H9 (cell line): ENCODE measurements at regions not wholly inside any gene's neighbourhood (a gene's known extent, or its start where the extent isn't known, plus 50 kb on each side); places are given as distances from the start of the nearest gene placed in this dataset.

Experiments used
- DNase-seq: peaks from one replicate; pipeline ENCODE4 v3.0.0-alpha.2; 2017
- H2AFZ ChIP-seq: one replicate; pipeline ENCODE4 v1.6.1; 2013; ENCODE audit warnings: mild to moderate bottlenecking, low read length, control low read depth, moderate library complexity
- H2AK5ac ChIP-seq: 2 replicates; pipeline ENCODE4 v1.6.1; 2013; ENCODE audit warnings: low read length, control low read depth, mixed read lengths; ENCODE audit not compliant: insufficient read length
- H2BK120ac ChIP-seq: one replicate; pipeline ENCODE4 v1.6.1; 2013; ENCODE audit warnings: low read depth, mild to moderate bottlenecking, low read length, control low read depth, inconsistent platforms; ENCODE audit not compliant: poor library complexity, severe bottlenecking
- H2BK12ac ChIP-seq: 2 replicates; pipeline ENCODE4 v1.6.1; 2013; ENCODE audit warnings: low read length, control low read depth, mixed read lengths, low read depth; ENCODE audit not compliant: insufficient read length
- H2BK15ac ChIP-seq: 2 replicates; pipeline ENCODE4 v1.6.1; 2013; ENCODE audit warnings: low read depth, low read length, control low read depth
- H2BK20ac ChIP-seq: one replicate; pipeline ENCODE4 v1.6.1; 2013; ENCODE audit warnings: low read depth, mild to moderate bottlenecking, low read length, control low read depth, inconsistent platforms; ENCODE audit not compliant: poor library complexity, severe bottlenecking
- H2BK5ac ChIP-seq: 2 replicates; pipeline ENCODE4 v1.6.1; 2013; ENCODE audit warnings: low read length, control low read depth, mixed read lengths; ENCODE audit not compliant: insufficient read length
- H3K14ac ChIP-seq: 2 replicates; pipeline ENCODE4 v1.6.1; 2013; ENCODE audit warnings: low read length, control low read depth; ENCODE audit not compliant: insufficient read depth
- H3K18ac ChIP-seq: 2 replicates; pipeline ENCODE4 v1.6.1; 2013; ENCODE audit warnings: low read depth, mild to moderate bottlenecking, mixed read lengths, low read length, control low read depth; ENCODE audit not compliant: insufficient read length
- H3K23ac ChIP-seq: 2 replicates; pipeline ENCODE4 v1.6.1; 2013; ENCODE audit warnings: low read length, control low read depth, mixed read lengths, low read depth; ENCODE audit not compliant: insufficient read length
- H3K23me2 ChIP-seq: 2 replicates; pipeline ENCODE4 v1.6.1; 2013; ENCODE audit warnings: low read depth, mild to moderate bottlenecking, mixed read lengths, low read length, control low read depth; ENCODE audit not compliant: insufficient read length, poor library complexity, severe bottlenecking
- H3K27ac ChIP-seq: 2 replicates; pipeline ENCODE4 v1.5.1; 2013; ENCODE audit warnings: low read length, control low read depth, mixed read lengths, low read depth; ENCODE audit not compliant: insufficient read length
- H3K27me3 ChIP-seq: 2 replicates; pipeline ENCODE4 v1.6.1; 2013; ENCODE audit warnings: low read length, control low read depth, inconsistent platforms; ENCODE audit not compliant: insufficient read depth
- H3K4ac ChIP-seq: 2 replicates; pipeline ENCODE4 v1.6.1; 2013; ENCODE audit warnings: low read depth, mild to moderate bottlenecking, control low read depth, inconsistent platforms, low read length, moderate library complexity
- H3K4me1 ChIP-seq: 2 replicates; pipeline ENCODE4 v1.6.1; 2013; ENCODE audit warnings: low read length, control low read depth, inconsistent platforms; ENCODE audit not compliant: insufficient read depth
- H3K4me2 ChIP-seq: 2 replicates; pipeline ENCODE4 v1.6.1; 2013; ENCODE audit warnings: low read length, control low read depth, mixed read lengths; ENCODE audit not compliant: insufficient read length, insufficient read depth
- H3K56ac ChIP-seq: 2 replicates; pipeline ENCODE4 v1.6.1; 2013; ENCODE audit warnings: low read depth, mild to moderate bottlenecking, mixed read lengths, low read length, control low read depth; ENCODE audit not compliant: insufficient read length
- H3K79me1 ChIP-seq: 2 replicates; pipeline ENCODE4 v1.6.1; 2013; ENCODE audit warnings: low read depth, mild to moderate bottlenecking, moderate library complexity, low read length, control low read depth, inconsistent platforms; ENCODE audit not compliant: insufficient read depth, poor library complexity, severe bottlenecking
- H3K79me2 ChIP-seq: 2 replicates; pipeline ENCODE4 v1.6.1; 2013; ENCODE audit warnings: low read length, control low read depth, inconsistent platforms; ENCODE audit not compliant: insufficient read depth
- H3K9ac ChIP-seq: 2 replicates; pipeline ENCODE4 v1.6.1; 2013; ENCODE audit warnings: low read length, control low read depth, mixed read lengths; ENCODE audit not compliant: insufficient read length; ENCODE audit errors: extremely low read depth
- H3K9me3 ChIP-seq: one replicate; pipeline ENCODE4 v1.6.1; 2013; ENCODE audit warnings: low read depth, low read length, inconsistent platforms; ENCODE audit not compliant: control insufficient read depth
- H3T11ph ChIP-seq: one replicate; pipeline ENCODE4 v1.6.1; 2013; ENCODE audit warnings: mild to moderate bottlenecking, low read length, control low read depth, inconsistent platforms
- H4K20me1 ChIP-seq: one replicate; pipeline ENCODE4 v1.6.1; 2013; ENCODE audit not compliant: control insufficient read depth, insufficient read length, insufficient read depth
- H4K5ac ChIP-seq: 2 replicates; pipeline ENCODE4 v1.6.1; 2013; ENCODE audit warnings: low read depth, mild to moderate bottlenecking, mixed read lengths, low read length, control low read depth; ENCODE audit not compliant: insufficient read length
- H4K8ac ChIP-seq: replicated peaks from 2 replicates; pipeline ENCODE4 v1.6.1; 2013; ENCODE audit warnings: low read length, control low read depth, mixed read lengths, low read depth; ENCODE audit not compliant: insufficient read length
- H4K91ac ChIP-seq: 2 replicates; pipeline ENCODE4 v1.6.1; 2013; ENCODE audit warnings: low read depth, mild to moderate bottlenecking, moderate library complexity, mixed read lengths, low read length, control low read depth; ENCODE audit not compliant: insufficient read length
- H3K27ac Mint-ChIP-seq, 3 experiments: 2 replicates in 2 of 3; 3 replicates in 1 of 3; pipeline ENCODE4 v1.8.0; 2020 to 2021; ENCODE audit warnings: mixed read lengths in 3 of 3, mild to moderate bottlenecking in 1 of 3, moderate library complexity in 1 of 3
- H3K27me3 Mint-ChIP-seq: 2 replicates; pipeline ENCODE4 v1.8.0; 2021; ENCODE audit warnings: low read depth, mild to moderate bottlenecking, moderate library complexity, mixed read lengths
- H3K36me3 Mint-ChIP-seq, 3 experiments: 2 replicates in 2 of 3; 3 replicates in 1 of 3; pipeline ENCODE4 v1.8.0; 2020 to 2021; ENCODE audit warnings: low read depth in 3 of 3, mixed read lengths in 3 of 3; ENCODE audit not compliant: insufficient read depth in 1 of 3
- H3K4me1 Mint-ChIP-seq, 2 experiments: 2 replicates each; pipeline ENCODE4 v1.8.0; 2020; ENCODE audit warnings: mixed read lengths in 2 of 2
- H3K4me3 Mint-ChIP-seq, 2 experiments: 2 replicates in 1 of 2; 3 replicates in 1 of 2; pipeline ENCODE4 v1.8.0; 2020 to 2021; ENCODE audit warnings: mild to moderate bottlenecking in 2 of 2, mixed read lengths in 2 of 2, moderate library complexity in 1 of 2
- H3K9me3 Mint-ChIP-seq, 2 experiments: 2 replicates in 1 of 2; 3 replicates in 1 of 2; pipeline ENCODE4 v1.8.0; 2020; ENCODE audit warnings: mild to moderate bottlenecking in 2 of 2, mixed read lengths in 2 of 2, moderate library complexity in 1 of 2
- CTCF ChIP-seq: fragments of 200-600 bp; sonication (generic); conservative IDR thresholded peaks from 3 replicates; pipeline ENCODE4 v1.8.0; 2021; ENCODE audit warnings: antibody characterized with exemption, mild to moderate bottlenecking
- WGBS: extraction: QIAGEN DNeasy Blood & Tissue Kit; methylation state at CpG from one replicate; pipeline ENCODE4 v1.1.7; 2013; ENCODE audit warnings: missing lambda C conversion rate, low lambda C conversion rate, mixed read lengths; ENCODE audit not compliant: insufficient read length; ENCODE audit errors: extremely low coverage; 5-methylcytosine and 5-hydroxymethylcytosine counted together

GRCh38 chr13:74838096-74838495, 643.9 kb downstream of the TBC1D4 start:
- no peaks in the 10 kb centered on the region for H3K4me1 ChIP-seq
- H4K91ac ChIP-seq = no peak overlapping the region
- no peaks in the 10 kb centered on the region for H4K20me1 ChIP-seq
- H3K9ac ChIP-seq = no peak overlapping the region
- no peak overlapping the region for H2AK5ac ChIP-seq
- H3K18ac ChIP-seq = no peak overlapping the region
- Mint-ChIP-seq H3K36me3 (no peaks in the 10 kb centered on the region), H3K4me3 (no peak overlapping the region), H3K4me1 (no peaks in the 10 kb centered on the region), H3K9me3 (no peaks in the 10 kb centered on the region), H3K27me3 (no peaks in the 10 kb centered on the region; the same call in 1 of the 2 replicates), H3K27ac (no peak overlapping the region)
- no peak overlapping the region for H4K8ac ChIP-seq
- no peak overlapping the region for H2BK15ac ChIP-seq
- no peak overlapping the region for H3K23ac ChIP-seq
- no peaks in the 10 kb centered on the region for H3K9me3 ChIP-seq
- H2BK20ac ChIP-seq = no peak overlapping the region
- H3K27ac ChIP-seq = no peak overlapping the region
- H2BK5ac ChIP-seq = no peak overlapping the region
- no peaks in the 10 kb centered on the region for H3K79me1 ChIP-seq
- no peaks in the 10 kb centered on the region for H3K27me3 ChIP-seq
- H3K56ac ChIP-seq = no peak overlapping the region
- no peak overlapping the region for H3K4me2 ChIP-seq
- WGBS = no CpG with 5 or more reads among the region's 5 CpGs
- TF ChIP-seq CTCF = no peak
- H3K14ac ChIP-seq = no peak overlapping the region
- no peak overlapping the region for H2AFZ ChIP-seq
- H2BK12ac ChIP-seq = no peak overlapping the region
- no peaks in the 10 kb centered on the region for H3K79me2 ChIP-seq
- no peak overlapping the region for H3K4ac ChIP-seq
- H3K23me2 ChIP-seq = no peaks in the 10 kb centered on the region
- no peak for DNase-seq
- no peak overlapping the region for H4K5ac ChIP-seq
- no peak overlapping the region for H3T11ph ChIP-seq
- H2BK120ac ChIP-seq = no peak overlapping the region
